ENCODE measurements at regions not wholly inside any gene's neighbourhood (a gene's known extent, or its start where the extent isn't known, plus 50 kb on each side); places are given as distances from the start of the nearest gene placed in this dataset.

- H3K9me3 Mint-ChIP-seq = peaks cover 3% of the 10 kb centered on the region
- no peaks in the 10 kb centered on the region for H3K27me3 ChIP-seq
- no peak overlapping the region for H3K9ac ChIP-seq
- TF ChIP-seq EZH2 (IDR thresholded peaks at IDR 0.05) (no peak), CTCF (IDR thresholded peaks at IDR 0.05) (no peak), EZH2phosphoT487 (IDR thresholded peaks at IDR 0.05) (no peak)
- H3K4me1 Mint-ChIP-seq = peaks cover 3% of the 10 kb centered on the region
- H3K4me1 ChIP-seq = no peaks in the 10 kb centered on the region
- no peaks in the 10 kb centered on the region for H3K36me3 Mint-ChIP-seq
- H3K79me2 ChIP-seq (ENCODE audit: low read depth) = no peaks in the 10 kb centered on the region
- no peak overlapping the region for H3K27ac ChIP-seq
- H3K4me2 ChIP-seq = no peak overlapping the region
- H3F3A ChIP-seq (ENCODE audit: low read depth) = no peaks in the 10 kb centered on the region
- H3K36me3 ChIP-seq = no peaks in the 10 kb centered on the region
- no peak overlapping the region for H3K4me3 Mint-ChIP-seq
- no peak overlapping the region for H2AFZ ChIP-seq (replicated peaks)
- H4K20me1 ChIP-seq (ENCODE audit: low read depth) = no peaks in the 10 kb centered on the region
- H3K27me3 Mint-ChIP-seq (ENCODE audit: insufficient read depth, low read depth) = peaks cover 4% of the 10 kb centered on the region
- DNase-seq (ENCODE audit: low spot score) = no peak
- no peak overlapping the region for H3K27ac Mint-ChIP-seq
- no peaks in the 10 kb centered on the region for H3K9me3 ChIP-seq (ENCODE audit: low read depth)
- no peak overlapping the region for H3K4me3 ChIP-seq
Observed at GRCh38 chr16:88325976-88326375, 56.8 kb upstream of the ZNF469 start.

- no peaks in the 10 kb centered on the region for H3F3A ChIP-seq (ENCODE audit: low read depth)
Observed at GRCh38 chr16:88326611-88327485, 55.9 kb upstream of the ZNF469 start.

GRCh38 chr16:88327561-88328312, 55.0 kb upstream of the ZNF469 start:
- H3K4me1 ChIP-seq = no peaks in the 10 kb centered on the region
- no peak for DNase-seq (ENCODE audit: low spot score)
- H2AFZ ChIP-seq (replicated peaks) = no peak overlapping the region
- H4K20me1 ChIP-seq (ENCODE audit: low read depth) = no peaks in the 10 kb centered on the region
- H3K9ac ChIP-seq = no peak overlapping the region
- H3K27ac ChIP-seq = no peak overlapping the region
- H3K4me1 Mint-ChIP-seq = peaks cover 3% of the 10 kb centered on the region
- H3K79me2 ChIP-seq (ENCODE audit: low read depth) = no peaks in the 10 kb centered on the region
- H3K9me3 ChIP-seq (ENCODE audit: low read depth) = no peaks in the 10 kb centered on the region
- no peaks in the 10 kb centered on the region for H3K27me3 ChIP-seq
- H3K36me3 Mint-ChIP-seq = no peaks in the 10 kb centered on the region
- no peaks in the 10 kb centered on the region for H3K9me3 Mint-ChIP-seq
- no peak overlapping the region for H3K4me3 ChIP-seq
- H3K4me2 ChIP-seq = no peak overlapping the region
- peak overlapping the region; percentile 44 for H3K27ac Mint-ChIP-seq
- TF ChIP-seq CTCF (IDR thresholded peaks at IDR 0.05) = no peak
- TF ChIP-seq EZH2 (IDR thresholded peaks at IDR 0.05) = no peak
- no peak for TF ChIP-seq EZH2phosphoT487 (IDR thresholded peaks at IDR 0.05)
- no peaks in the 10 kb centered on the region for H3F3A ChIP-seq (ENCODE audit: low read depth)
- H3K4me3 Mint-ChIP-seq = no peak overlapping the region
- peaks cover 4% of the 10 kb centered on the region for H3K27me3 Mint-ChIP-seq (ENCODE audit: insufficient read depth, low read depth)
- no peaks in the 10 kb centered on the region for H3K36me3 ChIP-seq

More at GRCh38 chr16:88326611-88327485, 55.9 kb upstream of the ZNF469 start:
- peaks cover 4% of the 10 kb centered on the region for H3K27me3 Mint-ChIP-seq (ENCODE audit: insufficient read depth, low read depth)
- H2AFZ ChIP-seq (replicated peaks) = no peak overlapping the region
- no peaks in the 10 kb centered on the region for H3K4me1 ChIP-seq
- H3K4me3 Mint-ChIP-seq = no peak overlapping the region
- no peak for DNase-seq (ENCODE audit: low spot score)
- H3K4me3 ChIP-seq = no peak overlapping the region
- TF ChIP-seq EZH2 (IDR thresholded peaks at IDR 0.05) (no peak), EZH2phosphoT487 (IDR thresholded peaks at IDR 0.05) (no peak), CTCF (IDR thresholded peaks at IDR 0.05) (no peak)
- H3K4me2 ChIP-seq = no peak overlapping the region
- H3K36me3 Mint-ChIP-seq = no peaks in the 10 kb centered on the region
- H3K9ac ChIP-seq = no peak overlapping the region
- no peaks in the 10 kb centered on the region for H3K27me3 ChIP-seq
- H4K20me1 ChIP-seq (ENCODE audit: low read depth) = no peaks in the 10 kb centered on the region
- H3K9me3 ChIP-seq (ENCODE audit: low read depth) = no peaks in the 10 kb centered on the region
- peaks cover 3% of the 10 kb centered on the region for H3K4me1 Mint-ChIP-seq
- H3K27ac ChIP-seq = no peak overlapping the region
- no peaks in the 10 kb centered on the region for H3K36me3 ChIP-seq
- H3K79me2 ChIP-seq (ENCODE audit: low read depth) = no peaks in the 10 kb centered on the region
- H3K27ac Mint-ChIP-seq = no peak overlapping the region
- H3K9me3 Mint-ChIP-seq = no peaks in the 10 kb centered on the region
